ENCODE measurements at regions not wholly inside any gene's neighbourhood (a gene's known extent, or its start where the extent isn't known, plus 50 kb on each side); places are given as distances from the start of the nearest gene placed in this dataset.

- DNase-seq = no peak
Observed at GRCh38 chr6:164911873-164912580, 397.4 kb downstream of the C6orf118 start.

GRCh38 chr6:164911151-164911550, 398.3 kb downstream of the C6orf118 start:
- DNase-seq = no peak

DNA sequence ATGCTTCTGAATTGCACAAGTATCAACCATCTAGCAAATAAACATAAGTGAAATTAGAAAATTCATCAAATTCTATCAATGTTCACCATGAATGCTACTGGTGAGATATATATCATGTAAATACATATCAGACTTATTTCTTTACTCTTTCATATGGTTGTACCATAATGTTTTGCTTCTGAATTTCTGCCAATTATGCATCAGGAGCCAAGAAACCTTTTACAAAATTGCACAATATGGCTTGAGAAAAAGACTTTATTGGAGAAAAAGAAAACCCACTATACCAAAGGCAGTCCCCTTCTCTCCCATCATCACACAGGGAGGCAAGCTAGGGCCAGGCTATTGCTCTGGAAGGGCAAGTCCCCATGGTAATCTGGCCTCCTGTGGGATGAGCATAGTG, 402.6 kb downstream of the C6orf118 start:
- no peak for DNase-seq

- no peak for DNase-seq
Observed at GRCh38 chr6:164905311-164905710, 404.1 kb downstream of the C6orf118 start.

GRCh38 chr6:164898412-164898811, 411.0 kb downstream of the C6orf118 start:
- DNase-seq = no peak

DNA sequence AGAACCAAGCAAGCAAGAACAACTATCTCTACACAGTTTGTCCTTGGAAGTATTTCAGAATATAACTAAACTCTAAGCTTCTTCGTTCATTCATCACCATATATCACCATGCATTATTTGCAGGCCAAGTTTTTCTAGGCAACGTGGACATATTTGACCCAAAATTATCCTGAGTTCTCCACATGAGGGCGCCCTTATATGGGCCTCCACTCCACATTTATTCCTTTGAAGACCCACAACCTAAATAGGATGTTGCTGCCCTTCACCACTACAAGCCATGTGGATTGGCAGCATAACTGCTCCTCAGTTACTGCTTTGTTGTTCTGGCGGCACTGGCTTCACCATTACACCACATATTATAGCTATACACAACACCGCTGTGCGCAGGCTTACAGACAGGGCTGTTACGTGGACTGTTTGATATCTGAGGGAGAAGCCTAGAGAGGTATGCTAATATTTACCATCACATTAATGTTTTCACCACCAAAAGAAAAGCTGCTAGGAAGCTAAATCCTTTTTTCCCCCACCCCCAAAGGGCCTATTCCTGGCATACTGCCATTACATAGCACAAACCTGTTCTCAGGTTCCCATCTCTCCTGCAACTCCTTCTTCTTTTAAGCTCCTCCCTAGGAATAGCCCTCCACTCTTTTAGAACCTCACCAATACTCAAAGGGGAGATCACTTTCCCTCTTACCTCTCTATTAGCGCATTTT, 411.7 kb downstream of the C6orf118 start:
- DNase-seq = no peak

GRCh38 chr6:164889980-164890379, 419.4 kb downstream of the C6orf118 start:
- DNase-seq = no peak

DNA sequence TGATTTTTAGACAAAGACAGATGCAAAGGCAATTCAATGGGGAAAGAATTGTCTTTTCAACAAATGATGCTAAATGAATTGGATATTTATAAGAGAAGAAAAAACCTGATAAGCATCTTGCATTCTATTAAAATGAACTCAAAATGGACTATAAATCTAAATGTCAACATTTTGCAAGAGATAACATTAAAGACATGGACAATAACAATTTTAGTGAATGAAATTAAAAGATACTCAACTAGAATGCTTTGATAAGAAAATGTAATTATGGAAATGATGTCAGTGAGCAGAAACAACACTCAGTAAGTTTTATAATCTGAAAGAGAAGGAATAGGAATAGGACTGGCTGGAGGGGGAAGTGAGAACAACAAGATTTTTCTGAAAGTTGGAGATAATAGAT, 421.7 kb downstream of the C6orf118 start:
- DNase-seq = no peak

DNA sequence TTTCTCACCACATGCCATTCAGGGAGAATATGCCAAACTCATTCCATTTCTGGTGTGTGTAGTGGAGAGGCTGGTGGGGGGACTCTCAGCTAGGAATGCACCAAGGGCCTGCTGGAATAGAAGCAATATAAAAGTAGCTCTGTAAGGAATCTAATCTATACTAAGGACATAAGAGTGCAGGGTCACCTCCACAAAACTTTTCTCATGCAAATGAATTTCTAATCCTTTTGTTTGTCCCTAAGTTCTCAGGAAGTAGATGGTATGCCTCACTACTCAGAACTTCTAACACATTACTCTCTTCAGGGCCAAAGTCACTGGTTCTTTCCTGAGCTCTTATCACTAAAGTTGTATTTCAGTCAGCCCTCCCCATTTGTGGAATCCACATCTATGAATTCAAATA, 427.2 kb downstream of the C6orf118 start:
- no peak for DNase-seq

GRCh38 chr6:164871783-164872182, 437.6 kb downstream of the C6orf118 start:
- no peak for DNase-seq

- no peak for DNase-seq
Observed at GRCh38 chr6:164870164-164870563, 439.2 kb downstream of the C6orf118 start.

DNA sequence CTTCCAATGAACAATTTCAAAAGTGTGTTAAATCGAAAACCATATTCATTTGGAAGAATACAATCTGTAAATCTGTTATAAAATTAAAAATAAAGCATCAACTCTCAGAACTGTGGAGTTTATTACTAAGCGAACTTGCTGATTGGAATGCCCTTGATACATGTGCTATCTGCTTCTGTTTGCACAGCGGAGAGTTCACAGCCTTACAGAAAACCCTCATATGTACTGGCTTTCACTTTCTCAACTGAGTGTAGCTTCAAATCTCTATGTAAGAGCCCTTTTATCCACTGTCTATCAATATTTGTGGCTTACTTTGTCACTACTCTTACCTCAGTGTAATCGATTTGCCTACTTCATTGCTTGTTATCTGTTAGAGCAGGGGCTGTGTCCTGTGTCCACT, 447.4 kb downstream of the C6orf118 start:
- DNase-seq = no peak

DNA sequence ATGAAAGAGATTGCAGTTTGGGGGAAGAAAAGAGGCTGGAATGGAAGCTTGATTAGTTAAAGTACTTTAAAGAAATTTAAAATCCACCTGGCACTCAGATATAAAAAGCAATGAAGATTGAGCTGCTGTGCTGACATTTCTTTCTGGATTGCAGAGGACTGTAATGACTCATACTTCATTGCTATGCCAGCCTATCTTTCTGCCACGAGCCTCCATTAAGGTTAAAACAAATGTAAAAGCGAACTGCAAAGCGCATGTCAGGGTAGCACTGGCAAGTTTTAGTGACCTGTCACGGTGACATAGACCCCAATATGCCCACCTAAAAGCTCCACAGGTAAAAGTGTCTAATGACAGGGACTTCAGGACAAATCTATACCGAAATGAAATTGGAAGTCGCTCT, 449.6 kb downstream of the C6orf118 start:
- no peak for DNase-seq

DNA sequence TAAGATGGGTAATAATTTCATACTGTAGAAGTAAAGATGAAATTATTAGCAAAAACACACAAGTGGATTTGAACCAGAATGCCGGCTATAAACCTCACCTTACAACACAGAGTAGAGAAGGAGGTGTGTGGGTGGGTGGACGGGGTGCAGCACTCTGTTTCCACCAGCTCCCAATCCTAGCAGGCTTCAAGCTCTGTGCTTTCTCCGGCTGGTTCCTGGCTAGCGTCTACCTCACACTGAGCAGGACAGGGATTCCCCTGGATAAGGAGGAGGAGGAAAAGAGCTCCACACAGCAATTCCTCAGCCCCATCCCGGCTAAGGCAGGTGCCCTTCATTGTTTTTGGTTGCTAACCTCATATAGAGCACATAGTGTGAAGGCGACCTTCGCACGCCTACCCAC, 453.3 kb downstream of the C6orf118 start:
- no peak for DNase-seq

GRCh38 chr6:164855281-164855680, 454.1 kb downstream of the C6orf118 start:
- no peak for DNase-seq

DNA sequence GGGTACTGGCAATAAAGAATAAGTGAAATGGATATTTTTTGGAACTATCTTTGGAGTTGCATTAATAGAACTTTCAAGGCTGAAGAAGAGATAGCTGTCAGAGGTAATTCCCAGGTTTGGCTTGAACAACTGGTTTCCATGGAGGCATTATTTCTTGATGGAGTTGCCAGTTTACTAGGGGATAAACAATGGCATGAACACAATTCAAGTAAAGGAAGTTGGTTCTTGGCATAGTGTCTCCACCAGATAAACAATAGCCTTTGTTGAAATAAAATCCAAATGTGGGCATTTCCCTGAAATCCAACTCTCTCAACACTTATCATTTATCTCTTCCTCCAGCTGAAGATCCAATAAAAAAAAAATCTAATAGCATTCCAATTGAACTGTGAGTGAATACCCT, 454.9 kb downstream of the C6orf118 start:
- DNase-seq = no peak

DNA sequence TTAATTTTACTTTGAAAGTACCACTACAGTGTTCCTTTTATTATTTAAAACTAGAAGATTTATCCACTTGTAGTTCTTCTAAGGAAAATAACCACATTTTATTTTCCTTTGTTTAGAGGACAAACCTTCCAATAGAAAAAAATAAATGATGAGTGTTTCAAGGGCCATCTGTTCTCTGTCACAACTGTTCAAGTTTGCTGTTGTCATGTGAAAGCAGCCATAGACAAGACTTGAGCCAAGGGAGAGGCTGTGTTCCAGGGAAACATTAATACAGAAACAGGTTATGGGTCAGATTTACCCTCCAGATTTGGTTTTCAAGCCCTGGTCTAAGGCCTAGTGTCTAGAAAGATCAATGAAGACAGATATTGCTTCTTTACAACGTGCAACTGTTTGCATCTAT, 463.6 kb downstream of the C6orf118 start:
- DNase-seq = no peak

DNA sequence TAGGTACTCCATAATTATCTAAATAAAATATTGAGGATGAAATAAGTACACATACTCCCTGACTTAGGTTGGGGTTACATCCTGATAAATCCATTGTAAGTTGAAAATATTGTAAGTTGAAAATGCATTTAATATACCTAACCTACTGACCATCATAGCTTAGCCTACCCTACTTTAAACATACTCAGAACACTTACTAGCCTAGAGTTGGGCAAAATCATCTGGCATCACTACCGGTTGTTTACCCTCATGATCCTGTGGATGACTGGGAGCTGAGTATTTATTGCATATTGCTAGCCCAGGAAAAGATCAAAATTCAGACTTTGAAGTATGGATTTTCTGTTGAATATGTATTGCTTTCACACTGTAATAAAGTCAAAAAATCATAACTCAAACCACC, 467.3 kb downstream of the C6orf118 start:
- DNase-seq = no peak

- DNase-seq = no peak
Observed at GRCh38 chr6:164838068-164838615, 471.3 kb downstream of the C6orf118 start.

- no peak for DNase-seq
Observed at GRCh38 chr6:164836486-164836885, 472.9 kb downstream of the C6orf118 start.

DNA sequence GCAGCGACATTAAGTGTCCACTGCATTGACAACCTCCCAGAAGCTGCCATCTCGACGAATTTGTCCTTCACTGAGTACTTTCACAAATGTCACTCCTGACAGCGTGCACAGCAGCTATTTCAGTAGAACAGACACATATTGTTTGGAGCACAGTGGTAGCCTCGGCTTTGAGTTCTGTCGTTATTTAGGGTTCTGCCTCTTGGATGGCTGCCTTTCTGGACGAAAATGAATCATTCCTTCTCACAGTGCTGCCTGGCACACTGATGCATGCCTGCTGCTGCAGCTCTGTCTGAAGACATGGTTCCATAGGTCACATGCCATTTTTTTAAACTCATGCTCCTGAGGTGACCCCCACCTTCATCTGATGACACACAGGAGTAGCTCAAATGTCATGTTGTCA, 477.0 kb downstream of the C6orf118 start:
- no peak for DNase-seq

DNA sequence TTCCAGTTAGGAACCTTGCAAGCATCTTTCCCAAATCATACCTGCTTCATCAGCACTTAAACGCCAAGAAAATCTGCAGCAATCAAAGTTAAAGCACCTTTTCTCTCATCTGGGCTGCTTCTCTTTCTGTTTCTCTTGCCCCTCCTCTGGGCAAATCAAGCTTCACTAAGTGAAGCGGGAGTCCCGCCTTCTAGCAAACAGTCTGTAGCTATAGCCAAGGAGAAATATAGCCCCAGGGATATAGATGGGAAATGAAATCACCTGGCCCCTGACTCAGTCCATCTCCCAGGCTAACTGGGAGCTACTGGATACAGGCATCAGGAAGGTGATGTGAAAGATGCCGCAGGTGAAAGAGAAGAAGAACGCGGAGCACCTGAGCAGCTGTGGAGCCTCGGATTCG, 481.9 kb downstream of the C6orf118 start:
- no peak for DNase-seq

DNA sequence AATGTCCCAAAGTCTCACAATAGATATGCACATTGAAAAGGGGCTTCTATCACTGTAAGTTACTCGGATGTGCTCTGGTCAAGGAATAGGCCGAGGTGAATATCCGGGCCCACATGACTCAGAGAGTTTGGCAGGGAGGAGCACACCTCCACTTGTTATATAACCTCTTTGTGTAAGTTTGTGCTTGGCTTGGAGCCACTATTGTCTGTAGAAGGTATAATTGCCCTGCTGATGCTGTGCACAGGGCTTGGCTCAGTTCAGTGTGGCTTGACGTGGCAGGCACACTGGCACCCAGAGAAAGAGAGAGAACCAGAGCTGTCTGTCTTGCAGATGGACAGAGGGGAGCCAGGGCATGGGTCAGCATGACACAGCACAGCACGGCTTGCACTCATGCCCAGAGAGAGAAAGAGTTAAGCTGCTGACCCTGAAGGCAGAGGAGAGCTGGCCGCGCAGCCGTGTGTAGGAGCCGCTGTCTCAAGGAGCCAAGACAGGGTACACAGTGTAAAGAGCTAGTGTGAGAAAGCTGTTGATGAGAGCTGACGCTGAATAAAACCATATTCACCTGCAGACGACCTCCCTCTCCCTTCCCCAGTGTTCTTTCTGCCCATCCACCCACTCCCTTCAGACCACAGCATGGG, 482.5 kb downstream of the C6orf118 start:
- no peak for DNase-seq

DNA sequence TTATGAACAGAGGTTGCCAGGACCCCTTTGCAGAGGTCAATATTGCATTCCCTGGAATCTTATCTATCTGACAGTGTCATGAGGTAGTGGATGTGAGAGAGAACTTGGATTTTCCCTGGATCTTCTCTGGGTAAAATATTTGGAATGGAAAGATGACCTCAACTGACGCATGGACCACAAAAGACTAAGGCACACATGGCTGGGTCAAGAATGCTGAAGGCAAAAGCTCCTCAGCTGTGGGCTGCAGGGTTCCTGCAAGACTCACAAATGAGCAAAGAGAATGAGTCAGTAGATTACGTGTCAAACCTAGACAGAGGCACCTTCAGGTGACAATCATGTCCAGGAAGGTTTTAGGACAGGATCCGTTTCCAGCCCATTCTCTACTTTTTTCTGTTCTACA, 484.0 kb downstream of the C6orf118 start:
- DNase-seq = no peak

Measured in central memory CD4-positive, alpha-beta T cell (primary cell).